Fibroblast of the aortic adventitia (primary cell): ENCODE measurements at regions not wholly inside any gene's neighbourhood (a gene's known extent, or its start where the extent isn't known, plus 50 kb on each side); places are given as distances from the start of the nearest gene placed in this dataset. TPM values are rescaled to one million over a fixed set of nuclear protein-coding genes. Genes with fewer than 3 reads are reported as not detected.
A peak's percentile ranks its signal among the peaks of the same experiment; 100 is the strongest.

ENCODE experiments used
- DNase-seq: peaks from one replicate; pipeline ENCODE4 v3.0.0-alpha.2; 2010; ENCODE audit warnings: low read depth
- H3K4me3 ChIP-seq: 2 replicates; pipeline ENCODE4 v1.5.1; 2011; ENCODE audit warnings: low read depth, mild to moderate bottlenecking, control low read depth, low read length, moderate library complexity
- CTCF ChIP-seq: IDR thresholded peaks from 2 replicates; pipeline ENCODE4 v1.5.1; 2011; ENCODE audit warnings: mild to moderate bottlenecking, low read length, control low read depth, inconsistent platforms; ENCODE audit not compliant: insufficient read depth
- small RNA-seq: library from RNA; depleted of rRNA; stranded (forward); fragments of <200 nt; gene quantifications from one replicate; pipeline ENCODE3, GENCODE V24; 2012

- DNase-seq: peak; percentile 52
Measured at GRCh38 chr14:92254786-92255185, 68.2 kb upstream of the SLC24A4 start.

GRCh38 chr14:92258934-92259333 lies 64.0 kb upstream of the SLC24A4 start:
- no peak overlapping the region for H3K4me3 ChIP-seq
- no peak for DNase-seq
- TF ChIP-seq CTCF: no peak

More at GRCh38 chr14:92254786-92255185, 68.2 kb upstream of the SLC24A4 start:
- peak; percentile 13 for TF ChIP-seq CTCF
- no peak overlapping the region for H3K4me3 ChIP-seq

- no peak for DNase-seq
Measured at GRCh38 chr14:92259613-92260357, 63.2 kb upstream of the SLC24A4 start.

GRCh38 chr14:92263681-92264080 lies 59.3 kb upstream of the SLC24A4 start:
- no peak for DNase-seq
- no peak overlapping the region for H3K4me3 ChIP-seq
- no peak for TF ChIP-seq CTCF

More at GRCh38 chr14:92259613-92260357, 63.2 kb upstream of the SLC24A4 start:
- H3K4me3 ChIP-seq: no peak overlapping the region
- TF ChIP-seq CTCF: no peak

GRCh38 chr14:92264195-92264594 lies 58.8 kb upstream of the SLC24A4 start:
- H3K4me3 ChIP-seq: no peak overlapping the region
- DNase-seq: no peak
- no peak for TF ChIP-seq CTCF

GRCh38 chr14:92266216-92266615 lies 56.7 kb upstream of the SLC24A4 start:
- TF ChIP-seq CTCF: no peak
- H3K4me3 ChIP-seq: no peak overlapping the region
- DNase-seq: no peak

Small RNA genes lying in the stretch of these regions (small RNA-seq; reads per million reads assigned to genes)
- gene RNU6-366P: not detected
